Osteocyte (in vitro differentiated cells): ENCODE measurements at regions not wholly inside any gene's neighbourhood (a gene's known extent, or its start where the extent isn't known, plus 50 kb on each side); places are given as distances from the start of the nearest gene placed in this dataset.

Source experiments
- DNase-seq: peaks from one replicate; pipeline ENCODE4 v3.0.0; 2021; ENCODE audit warnings: mixed read lengths; ENCODE audit not compliant: unreplicated experiment; ENCODE audit errors: extremely low spot score
- H3K27ac Mint-ChIP-seq: one replicate; pipeline ENCODE4 v1.8.0; 2021; ENCODE audit warnings: mild to moderate bottlenecking, mixed read lengths; ENCODE audit not compliant: unreplicated experiment
- H3K27me3 Mint-ChIP-seq: one replicate; pipeline ENCODE4 v1.8.0; 2021; ENCODE audit warnings: mixed read lengths; ENCODE audit not compliant: unreplicated experiment
- H3K36me3 Mint-ChIP-seq: one replicate; pipeline ENCODE4 v1.8.0; 2021; ENCODE audit warnings: mixed read lengths; ENCODE audit not compliant: unreplicated experiment
- H3K4me1 Mint-ChIP-seq: one replicate; pipeline ENCODE4 v1.8.0; 2021; ENCODE audit warnings: mixed read lengths; ENCODE audit not compliant: unreplicated experiment
- H3K4me3 Mint-ChIP-seq: one replicate; pipeline ENCODE4 v1.8.0; 2021; ENCODE audit warnings: mild to moderate bottlenecking, moderate library complexity, mixed read lengths; ENCODE audit not compliant: unreplicated experiment
- H3K9me3 Mint-ChIP-seq: one replicate; pipeline ENCODE4 v1.8.0; 2021; ENCODE audit warnings: mixed read lengths; ENCODE audit not compliant: unreplicated experiment
- CTCF ChIP-seq: fragments of 200-600 bp; sonication (generic); IDR thresholded peaks from 2 replicates; pipeline ENCODE4 v1.5.0; 2021; ENCODE audit warnings: antibody characterized with exemption, mild to moderate bottlenecking, moderate library complexity

- Mint-ChIP-seq H3K27me3 (peaks cover 6% of the 10 kb centered on the region), H3K4me3 (no peak overlapping the region), H3K27ac (no peak overlapping the region), H3K4me1 (no peaks in the 10 kb centered on the region), H3K36me3 (no peaks in the 10 kb centered on the region), H3K9me3 (no peaks in the 10 kb centered on the region)
- TF ChIP-seq CTCF: no peak
- no peak for DNase-seq
Measured at GRCh38 chr1:99084562-99084961, 79.9 kb upstream of the PLPPR5 start.

GRCh38 chr1:99086057-99086456 lies 81.4 kb upstream of the PLPPR5 start:
- H3K4me3 Mint-ChIP-seq: no peak overlapping the region
- no peaks in the 10 kb centered on the region for H3K4me1 Mint-ChIP-seq
- no peak for TF ChIP-seq CTCF
- peaks cover 2% of the 10 kb centered on the region for H3K27me3 Mint-ChIP-seq
- H3K36me3 Mint-ChIP-seq: no peaks in the 10 kb centered on the region
- no peak for DNase-seq
- H3K9me3 Mint-ChIP-seq: no peaks in the 10 kb centered on the region
- no peak overlapping the region for H3K27ac Mint-ChIP-seq

GRCh38 chr1:99098589-99098988 lies 93.9 kb upstream of the PLPPR5 start:
- H3K27ac Mint-ChIP-seq: no peak overlapping the region
- no peaks in the 10 kb centered on the region for H3K27me3 Mint-ChIP-seq
- no peak overlapping the region for H3K4me3 Mint-ChIP-seq
- TF ChIP-seq CTCF: no peak
- no peaks in the 10 kb centered on the region for H3K4me1 Mint-ChIP-seq
- no peaks in the 10 kb centered on the region for H3K36me3 Mint-ChIP-seq
- no peak for DNase-seq
- peaks cover 16% of the 10 kb centered on the region for H3K9me3 Mint-ChIP-seq

GRCh38 chr1:99106274-99106673 lies 101.6 kb upstream of the PLPPR5 start:
- Mint-ChIP-seq H3K27me3 (peaks cover 6% of the 10 kb centered on the region), H3K4me1 (no peaks in the 10 kb centered on the region), H3K4me3 (no peak overlapping the region), H3K9me3 (no peaks in the 10 kb centered on the region), H3K36me3 (no peaks in the 10 kb centered on the region), H3K27ac (no peak overlapping the region)
- no peak for TF ChIP-seq CTCF
- no peak for DNase-seq

GRCh38 chr1:99107680-99108079 lies 103.0 kb upstream of the PLPPR5 start:
- Mint-ChIP-seq H3K4me1 (no peaks in the 10 kb centered on the region), H3K4me3 (no peak overlapping the region), H3K27me3 (peaks cover 6% of the 10 kb centered on the region), H3K36me3 (no peaks in the 10 kb centered on the region), H3K27ac (no peak overlapping the region), H3K9me3 (no peaks in the 10 kb centered on the region)
- no peak for TF ChIP-seq CTCF
- DNase-seq: no peak
